ENCODE measurements at regions not wholly inside any gene's neighbourhood (a gene's known extent, or its start where the extent isn't known, plus 50 kb on each side); places are given as distances from the start of the nearest gene placed in this dataset.
A peak's percentile ranks its signal among the peaks of the same experiment; 100 is the strongest.

DNA sequence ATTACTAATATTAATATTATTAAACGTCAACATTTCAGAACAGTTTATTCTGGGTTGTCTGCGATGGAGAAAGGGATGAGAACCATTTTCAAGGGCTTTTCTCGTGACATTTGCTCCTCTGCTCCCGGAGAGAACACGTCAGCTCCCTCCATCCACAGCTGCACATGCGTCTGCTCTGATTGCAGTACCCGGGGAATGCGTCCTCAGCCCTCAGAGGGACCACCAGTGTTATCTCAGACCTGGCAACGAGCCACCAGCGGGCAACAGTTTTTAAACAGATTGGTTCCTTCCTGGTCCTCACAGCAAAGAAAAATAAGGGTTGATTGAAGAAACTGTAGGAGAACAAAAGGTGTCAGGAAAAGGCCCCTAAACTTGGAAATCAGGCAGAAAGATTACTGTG, 202.2 kb upstream of the ADAMTS9 start:
- no peak for DNase-seq (ENCODE audit: low read depth, low spot score)

DNA sequence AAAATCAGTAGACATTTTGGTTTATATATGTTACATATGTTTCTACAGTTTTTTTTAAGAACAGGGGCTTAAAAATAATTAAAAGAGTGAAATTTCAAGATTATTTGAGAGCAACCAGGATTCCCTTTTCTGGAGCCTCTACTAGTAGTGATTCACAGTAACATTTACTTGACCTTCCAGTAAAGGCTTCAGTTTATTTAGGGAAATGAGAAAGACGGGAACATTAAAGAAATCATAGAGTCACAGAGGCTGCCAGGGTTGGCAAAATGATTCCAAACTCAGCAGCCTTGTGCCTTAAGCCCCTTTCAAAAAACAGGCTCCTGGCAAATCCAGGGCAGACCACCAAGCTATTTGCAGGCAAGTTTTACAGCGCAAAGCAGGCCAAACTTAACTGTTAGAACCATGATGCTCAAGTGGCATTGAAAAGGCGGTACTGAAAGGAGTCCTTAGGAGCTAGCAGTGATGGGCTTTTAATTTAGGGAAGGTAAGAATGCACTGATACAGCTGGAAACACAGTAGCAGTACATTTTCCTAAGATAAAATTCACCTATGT, 201.1 kb upstream of the ADAMTS9 start:
- DNase-seq (ENCODE audit: low read depth, low spot score): no peak

DNA sequence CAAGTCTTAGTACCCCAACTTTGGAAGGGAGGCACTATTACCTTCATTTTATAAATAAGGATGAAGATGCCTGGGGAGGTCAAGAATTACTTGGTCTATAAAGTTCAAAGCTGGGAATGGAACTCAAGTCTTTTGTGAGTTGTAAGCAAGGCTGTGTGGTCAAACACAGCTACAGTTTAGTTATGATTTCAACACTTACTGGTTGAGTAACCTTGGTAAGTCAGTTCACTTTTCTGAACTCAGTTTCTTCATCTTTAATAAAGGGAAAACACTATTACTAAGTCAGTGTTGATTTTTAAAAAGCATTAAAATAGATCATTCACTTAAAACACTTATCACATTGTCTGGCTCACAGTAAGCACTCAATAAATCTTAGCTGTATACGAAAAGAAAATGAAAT, 200.4 kb upstream of the ADAMTS9 start:
- no peak for DNase-seq (ENCODE audit: low read depth, low spot score)

DNA sequence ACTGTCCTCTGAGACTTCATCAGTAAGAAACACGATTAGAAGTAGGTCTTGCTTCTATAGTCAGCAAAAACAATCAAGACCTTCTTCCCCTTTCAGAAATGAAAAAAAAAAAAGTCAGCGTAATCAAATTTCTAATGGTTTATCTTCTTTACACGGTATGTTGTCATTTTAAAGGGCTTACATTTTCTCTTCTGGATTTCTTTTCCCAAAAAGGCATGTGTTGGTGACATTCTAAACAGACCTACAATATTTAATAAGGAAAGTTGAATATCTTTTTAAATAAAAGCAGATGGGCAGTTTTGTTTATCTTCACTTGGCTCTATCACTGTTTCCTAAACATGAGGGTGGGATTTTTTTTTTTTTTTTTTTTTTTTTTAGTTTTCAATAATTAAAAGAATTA, 197.3 kb upstream of the ADAMTS9 start:
- no peak for DNase-seq (ENCODE audit: low read depth, low spot score)

DNA sequence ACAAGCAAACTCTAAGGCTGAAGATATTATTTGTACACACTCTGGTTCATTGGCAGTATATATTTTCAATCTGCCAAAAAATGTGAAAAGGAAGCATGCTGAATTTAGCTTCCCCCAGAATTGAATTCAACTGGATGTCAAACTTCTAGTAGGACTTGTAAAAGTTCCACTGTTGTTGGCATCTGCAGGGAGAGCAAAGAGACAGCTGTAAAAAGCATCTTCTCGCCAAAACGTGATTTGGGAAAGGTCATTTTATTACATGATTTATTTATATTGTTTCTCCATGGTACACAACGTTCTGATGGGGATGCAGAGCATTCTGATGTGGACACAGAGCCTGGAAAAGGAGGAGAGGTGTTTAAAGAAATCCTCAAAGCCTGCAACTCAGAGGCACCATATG, 196.7 kb upstream of the ADAMTS9 start:
- DNase-seq (ENCODE audit: low read depth, low spot score): no peak

DNA sequence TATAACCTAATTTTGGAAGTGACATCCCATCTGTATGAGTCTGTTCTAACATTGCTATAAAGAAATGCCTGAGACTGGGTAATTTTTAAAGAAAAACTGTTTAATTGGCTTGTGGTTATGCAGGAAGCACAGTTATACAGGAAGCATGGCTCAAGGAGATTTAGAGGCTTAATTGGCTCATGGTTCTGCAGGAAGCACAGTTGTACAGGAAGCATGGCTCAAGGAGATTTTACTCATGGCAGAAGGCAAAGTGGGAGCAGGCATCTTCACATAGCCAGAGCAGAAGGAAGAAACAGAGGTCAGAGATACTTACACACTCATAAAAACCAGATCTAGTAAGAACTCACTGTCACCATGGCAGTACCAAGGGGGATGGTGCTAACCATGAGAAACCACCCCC, 193.1 kb upstream of the ADAMTS9 start:
- no peak for DNase-seq (ENCODE audit: low read depth, low spot score)

DNA sequence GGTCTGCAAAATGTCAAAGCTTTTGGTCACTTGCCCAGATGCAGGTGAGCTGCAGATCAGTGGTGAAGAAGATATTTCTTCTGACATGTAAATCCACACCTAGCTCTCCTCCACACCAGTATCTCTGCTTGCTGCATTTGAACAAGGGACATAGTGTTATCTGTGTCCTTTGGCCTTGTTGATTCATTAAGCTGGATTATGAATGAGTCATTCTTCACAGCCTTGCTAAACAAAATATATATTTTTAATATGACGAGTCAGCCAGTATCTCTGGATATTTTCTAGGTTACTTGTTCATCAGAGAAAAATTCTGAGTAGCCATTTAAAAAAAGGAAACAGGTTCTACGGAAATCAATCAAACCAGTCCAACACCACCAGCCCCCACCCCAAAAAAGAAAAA, 190.6 kb upstream of the ADAMTS9 start:
- DNase-seq (ENCODE audit: low read depth, low spot score): no peak

DNA sequence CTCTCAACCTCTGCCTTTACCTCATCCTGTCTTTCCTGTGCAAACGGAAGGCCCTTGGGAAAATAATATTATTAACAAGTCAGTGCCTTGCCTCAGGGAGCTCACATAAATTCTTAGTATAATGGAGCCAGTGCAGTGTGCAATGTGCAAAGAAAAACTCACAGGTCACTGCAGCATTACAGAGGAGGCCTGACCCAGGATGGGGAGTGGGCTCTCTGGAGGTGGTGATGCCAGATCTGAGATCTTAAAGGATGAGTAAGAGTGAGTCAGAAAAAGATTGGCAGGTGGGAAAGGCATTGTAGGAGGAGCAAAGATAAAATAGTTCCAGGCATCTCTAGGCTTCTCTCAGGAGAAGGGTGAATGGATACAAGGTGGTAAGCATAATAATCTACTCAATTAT, 185.6 kb upstream of the ADAMTS9 start:
- DNase-seq (ENCODE audit: low read depth, low spot score): no peak

DNA sequence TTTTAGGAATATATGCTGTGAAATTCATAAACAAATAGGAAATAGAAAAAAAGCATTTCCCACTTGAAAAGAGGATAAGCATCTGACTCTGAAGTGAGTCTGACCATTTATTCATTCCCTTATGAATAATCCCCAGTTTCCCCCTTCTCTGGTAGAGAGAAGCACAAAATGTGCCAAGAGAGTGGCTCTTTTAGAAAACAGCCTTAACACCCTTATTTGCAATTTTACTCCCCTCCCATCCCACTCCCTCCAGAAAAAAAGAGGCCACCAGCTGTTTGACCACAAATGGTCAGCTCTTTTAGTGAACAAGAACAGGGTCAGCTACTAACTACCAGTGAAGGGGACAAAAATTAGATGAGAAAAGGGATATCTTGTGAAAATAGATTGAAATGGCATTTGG, 184.5 kb upstream of the ADAMTS9 start:
- DNase-seq (ENCODE audit: low read depth, low spot score): no peak

DNA sequence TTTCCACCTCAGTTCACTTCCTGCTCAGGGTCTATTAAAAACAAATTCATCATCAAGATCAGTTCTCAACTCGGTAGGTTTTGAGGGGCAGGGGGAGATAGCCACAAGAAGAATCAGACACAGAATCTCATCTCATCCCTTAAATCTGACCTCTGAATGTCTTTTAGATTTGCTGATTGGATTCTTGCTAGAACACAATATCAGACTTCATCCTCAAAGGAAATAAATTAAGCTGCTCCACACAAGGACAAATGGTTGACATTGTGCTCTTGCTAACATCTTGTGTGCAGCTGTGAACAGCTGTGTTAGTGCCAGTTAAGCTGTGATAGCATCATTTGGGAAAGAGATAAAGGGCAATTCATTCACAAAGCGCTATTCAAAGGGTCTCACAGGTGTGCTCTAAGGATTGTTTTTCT, 184.0 kb upstream of the ADAMTS9 start:
- DNase-seq (ENCODE audit: low read depth, low spot score): no peak

DNA sequence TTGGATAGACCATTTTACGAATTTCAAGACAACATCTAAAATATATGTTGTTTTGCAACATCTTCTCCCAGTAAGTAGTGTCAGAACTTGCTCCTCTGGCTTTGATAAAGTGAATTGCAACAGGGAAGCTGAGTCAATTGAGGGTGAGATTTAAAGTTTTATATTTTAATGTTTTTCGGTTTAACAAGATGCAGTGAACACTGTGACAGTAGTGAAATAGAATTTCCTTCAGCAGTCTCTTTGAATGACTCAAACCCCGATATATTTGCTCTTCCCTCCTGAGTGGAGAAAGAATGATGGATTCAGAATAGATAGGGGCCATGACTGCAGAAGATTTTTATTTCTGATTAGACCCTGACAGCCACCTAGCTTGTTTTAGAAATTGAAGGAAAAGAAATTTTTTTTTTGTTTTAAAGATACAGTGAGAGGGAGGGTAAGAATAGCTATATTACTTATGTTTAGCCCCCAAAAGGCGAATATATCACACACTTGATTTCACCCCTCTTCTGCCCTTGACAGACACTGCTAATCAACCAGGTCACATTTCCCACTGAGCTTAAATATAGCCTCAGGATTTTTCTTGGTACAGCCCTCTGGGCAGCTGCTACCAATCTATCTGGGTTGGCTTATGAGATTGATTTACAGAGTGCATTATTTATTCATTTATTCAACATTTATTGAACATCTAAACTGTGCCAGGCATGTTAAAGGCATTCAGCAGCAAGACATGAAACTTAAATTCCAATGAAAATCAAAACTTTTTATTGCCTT, 183.3 kb upstream of the ADAMTS9 start:
- DNase-seq (ENCODE audit: low read depth, low spot score): no peak

DNA sequence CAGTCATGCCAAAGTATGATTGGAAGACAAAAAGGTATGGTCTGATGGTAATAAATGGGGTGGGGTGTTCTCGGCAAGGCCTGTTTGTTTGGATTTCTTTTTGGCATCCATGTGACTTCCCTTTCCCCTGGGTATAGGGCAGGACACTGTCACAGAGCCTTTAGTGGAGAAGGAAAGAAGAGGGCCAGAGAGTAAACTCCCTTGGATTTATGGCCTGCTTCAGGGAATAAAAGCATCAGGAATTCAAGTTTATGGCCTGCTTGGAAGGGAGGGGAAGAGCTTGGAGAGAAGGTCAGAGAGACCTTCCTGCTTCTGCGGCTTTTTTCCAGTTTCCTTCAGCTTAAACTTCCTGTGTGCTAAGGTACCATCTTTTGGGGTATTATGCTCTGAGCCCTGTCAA, 179.4 kb upstream of the ADAMTS9 start:
- DNase-seq (ENCODE audit: low read depth, low spot score): no peak

DNA sequence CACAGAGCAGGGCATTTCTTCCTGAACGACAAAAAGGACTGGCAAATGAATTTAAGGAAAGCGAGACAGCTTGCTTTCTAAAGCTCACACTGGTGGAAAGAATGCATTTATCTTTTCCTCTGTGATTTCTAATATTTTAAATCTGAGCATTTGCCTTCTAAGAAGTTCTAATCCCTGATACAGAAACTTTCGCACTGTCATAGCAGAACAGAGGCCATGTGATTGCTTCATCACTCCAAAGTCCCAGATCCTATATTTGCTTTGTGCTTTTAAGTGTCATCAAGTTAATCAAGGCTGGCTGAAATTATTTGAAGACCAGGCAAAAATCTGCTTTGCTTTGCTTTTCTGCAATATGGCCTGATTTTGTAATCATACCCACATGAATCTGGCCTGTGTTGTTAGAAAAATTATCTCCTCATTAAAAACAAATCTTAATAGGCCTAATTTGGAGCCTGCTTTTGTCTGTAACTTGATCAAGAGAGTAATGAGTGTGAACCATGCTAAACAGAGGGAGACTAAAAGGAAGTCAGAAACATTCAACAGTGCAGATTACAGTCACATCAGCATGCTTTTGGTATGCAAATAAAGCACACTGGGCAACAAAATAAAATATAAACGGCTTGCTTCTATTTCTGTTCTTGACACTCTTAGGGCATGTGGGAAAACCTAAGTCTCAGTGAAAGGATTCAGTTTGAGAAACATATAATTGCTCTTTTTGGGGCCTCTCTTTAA, 178.2 kb upstream of the ADAMTS9 start:
- DNase-seq (ENCODE audit: low read depth, low spot score): no peak

DNA sequence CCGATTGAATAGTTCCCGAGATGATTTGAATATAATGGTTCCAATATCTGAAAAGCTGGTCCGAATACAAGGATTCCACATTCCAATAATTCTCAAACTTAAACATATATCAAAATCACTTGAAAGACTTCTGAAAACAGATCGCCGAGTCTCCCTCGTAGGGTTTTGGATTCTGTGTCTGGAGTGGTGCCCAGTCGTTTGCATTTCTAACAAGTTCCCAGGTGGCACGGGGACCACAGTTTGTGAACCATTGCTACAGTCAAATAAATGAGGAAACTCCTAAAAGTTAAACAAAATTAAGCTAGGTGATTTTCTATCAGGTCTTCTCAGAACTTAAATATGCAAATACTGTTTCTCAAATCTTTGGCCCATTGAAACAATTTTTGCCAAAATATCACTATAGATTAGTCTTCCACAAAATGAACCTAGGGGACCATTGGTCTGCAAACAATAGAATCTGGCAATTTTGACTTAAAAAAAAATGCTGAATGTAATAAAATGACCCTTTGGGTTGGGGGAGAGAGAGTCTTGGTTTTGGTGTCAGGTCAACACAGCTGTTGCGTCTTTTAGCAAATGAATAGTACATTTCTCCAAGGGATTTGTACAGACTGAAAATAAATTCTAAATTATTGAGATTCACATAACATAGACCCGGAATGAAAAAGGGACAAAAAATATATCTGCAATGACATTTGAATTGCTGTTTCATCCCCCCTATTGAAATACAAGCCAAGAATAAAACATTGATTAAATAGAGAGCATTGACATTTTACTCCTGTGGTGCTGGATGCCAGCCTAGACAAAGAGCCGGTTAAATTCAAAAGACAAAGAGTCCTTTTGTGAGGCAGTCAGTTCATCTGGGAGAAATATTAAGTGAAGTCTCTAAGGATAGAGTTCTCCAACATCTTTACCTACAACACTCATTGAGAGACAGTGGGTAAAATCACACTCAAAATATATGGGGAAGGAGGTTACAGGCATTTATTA, 175.7 kb upstream of the ADAMTS9 start:
- DNase-seq (ENCODE audit: low read depth, low spot score): no peak

DNA sequence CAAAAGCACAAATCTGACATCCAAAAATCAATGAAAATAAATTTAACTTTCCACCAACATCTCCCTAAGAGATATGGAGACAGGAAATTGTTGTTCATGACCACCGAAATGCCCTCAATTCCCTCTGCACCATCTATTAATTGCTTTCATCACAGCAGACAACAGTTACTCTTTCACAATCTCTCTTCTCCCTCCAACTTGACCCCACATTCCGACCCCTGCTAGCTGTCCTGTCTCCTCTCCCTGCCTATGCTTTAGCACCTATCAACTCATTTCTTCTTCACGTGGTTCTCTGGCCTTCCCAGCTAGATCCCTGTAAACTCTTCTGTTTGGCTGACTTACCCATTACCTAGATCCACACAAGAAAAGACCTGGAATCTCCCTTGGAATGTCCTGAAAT, 173.9 kb upstream of the ADAMTS9 start:
- DNase-seq (ENCODE audit: low read depth, low spot score): no peak

DNA sequence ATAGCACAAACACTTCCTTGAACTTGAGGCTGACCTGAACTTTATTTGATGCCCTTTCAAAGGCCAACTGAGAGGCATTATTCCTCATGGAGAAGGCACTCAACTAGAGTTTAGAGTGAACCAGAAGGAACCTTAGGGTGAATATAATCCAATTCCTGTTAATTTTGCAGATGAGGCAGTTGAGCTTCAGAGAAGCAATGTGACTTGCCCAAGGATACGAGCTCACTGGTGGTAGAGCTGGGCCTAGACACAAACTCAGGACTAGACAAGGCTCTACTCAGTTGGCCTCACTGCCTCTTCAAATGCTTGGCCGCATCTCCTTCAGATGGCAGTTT, 172.7 kb upstream of the ADAMTS9 start:
- DNase-seq (ENCODE audit: low read depth, low spot score): no peak

DNA sequence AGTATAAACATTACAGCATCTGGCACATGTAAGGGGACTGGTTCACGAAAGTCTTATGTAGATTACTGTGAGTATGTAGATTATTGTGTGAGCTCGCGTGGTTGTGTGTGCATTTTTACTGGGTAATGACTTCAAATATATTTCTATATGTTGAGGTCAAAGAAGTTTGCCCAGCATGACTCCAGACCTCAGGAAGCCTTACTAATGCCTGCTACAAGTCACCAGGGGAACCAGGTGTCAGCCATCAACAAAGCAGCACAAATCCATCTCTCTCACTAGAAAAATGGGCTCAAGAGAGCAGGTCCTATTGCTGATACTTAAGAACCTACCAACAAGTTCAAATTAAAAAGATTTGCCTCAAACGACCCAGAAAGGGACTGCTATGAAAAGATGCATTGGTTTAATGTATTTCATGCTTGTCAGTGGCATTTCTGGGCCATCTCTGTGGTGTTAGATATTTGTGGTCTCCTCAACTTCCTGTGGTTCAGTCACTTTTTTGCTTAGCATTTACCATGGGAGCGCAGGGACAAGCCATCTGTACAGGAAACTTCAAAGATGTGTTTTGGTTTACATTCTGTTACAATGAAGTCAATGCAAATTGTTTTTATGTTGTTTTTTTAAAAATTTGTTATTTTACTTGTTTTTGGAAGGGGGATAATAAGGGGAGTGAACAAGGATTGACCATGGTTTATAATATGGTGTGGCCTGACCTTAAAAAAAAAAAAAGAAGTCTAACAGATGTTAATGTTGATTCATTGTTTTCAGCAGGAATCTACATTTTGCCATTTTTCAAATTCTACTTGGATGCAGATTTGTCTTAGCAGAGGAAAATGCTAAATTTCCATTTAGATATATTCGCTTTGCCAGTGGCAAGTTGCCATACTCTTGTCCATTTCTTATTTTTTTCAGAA, 172.1 kb upstream of the ADAMTS9 start:
- DNase-seq (ENCODE audit: low read depth, low spot score): peak; percentile 18

DNA sequence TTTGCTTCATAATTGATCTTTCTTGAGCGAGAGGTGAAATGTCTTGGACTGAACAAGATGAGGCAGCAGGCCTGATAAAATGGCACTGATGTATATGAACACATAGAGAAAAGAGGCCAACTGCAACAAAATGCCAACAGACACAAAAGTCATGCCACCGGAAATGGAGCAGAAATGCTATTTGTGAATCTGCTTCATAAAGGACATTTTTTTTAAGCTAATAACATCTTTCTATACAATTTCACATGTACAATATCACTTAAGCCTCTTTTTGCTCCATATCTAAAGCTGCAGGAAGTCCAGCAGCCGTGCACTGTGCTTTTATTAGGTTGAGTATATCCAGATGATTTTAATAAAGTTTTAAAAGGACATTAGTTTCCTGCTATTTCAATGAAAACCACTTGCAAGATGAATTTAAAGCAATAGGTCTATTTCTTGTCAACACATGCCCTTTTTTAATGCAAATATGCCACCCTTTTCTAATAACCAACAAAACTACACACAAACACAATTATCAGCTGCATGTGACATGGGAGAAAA, 169.2 kb upstream of the ADAMTS9 start:
- no peak for DNase-seq (ENCODE audit: low read depth, low spot score)

DNA sequence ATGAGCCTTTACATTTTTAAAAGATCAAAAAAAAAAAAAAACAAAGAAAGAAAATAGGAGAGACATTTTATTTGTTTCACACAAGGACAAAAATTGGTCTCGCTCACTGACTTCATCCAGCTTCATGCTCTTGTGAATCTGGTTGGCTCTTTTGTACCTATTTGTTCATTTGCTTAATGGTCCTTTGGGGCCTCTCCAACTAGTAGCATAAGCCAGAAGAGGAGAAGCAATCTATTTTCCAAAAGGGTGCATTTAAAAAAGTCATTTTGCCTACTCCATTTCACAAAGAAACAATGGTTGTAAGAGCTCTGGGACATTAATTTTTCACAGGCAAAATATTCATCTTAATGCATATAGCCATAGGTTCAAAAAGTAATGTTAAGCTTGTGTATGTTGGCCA, 168.3 kb upstream of the ADAMTS9 start:
- DNase-seq (ENCODE audit: low read depth, low spot score): no peak

DNA sequence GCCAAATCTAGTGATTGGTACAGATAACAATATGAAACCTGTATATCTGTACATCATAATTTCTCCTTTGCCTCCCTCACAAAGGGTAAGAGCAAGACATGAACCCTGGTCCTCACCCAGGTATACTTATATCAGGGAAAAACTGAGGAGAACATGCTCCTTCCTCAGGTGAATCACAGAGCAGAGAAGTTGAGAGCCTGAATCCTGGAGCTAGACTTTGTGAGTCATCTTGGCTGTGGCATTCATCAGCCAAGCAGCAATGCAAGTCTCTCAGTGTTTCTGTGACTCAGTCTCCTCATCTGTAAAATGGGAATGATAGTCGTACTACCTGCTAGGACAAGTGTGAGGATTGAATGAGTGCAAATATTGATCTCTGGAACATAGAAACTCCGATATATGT, 165.7 kb upstream of the ADAMTS9 start:
- no peak for DNase-seq (ENCODE audit: low read depth, low spot score)

DNA sequence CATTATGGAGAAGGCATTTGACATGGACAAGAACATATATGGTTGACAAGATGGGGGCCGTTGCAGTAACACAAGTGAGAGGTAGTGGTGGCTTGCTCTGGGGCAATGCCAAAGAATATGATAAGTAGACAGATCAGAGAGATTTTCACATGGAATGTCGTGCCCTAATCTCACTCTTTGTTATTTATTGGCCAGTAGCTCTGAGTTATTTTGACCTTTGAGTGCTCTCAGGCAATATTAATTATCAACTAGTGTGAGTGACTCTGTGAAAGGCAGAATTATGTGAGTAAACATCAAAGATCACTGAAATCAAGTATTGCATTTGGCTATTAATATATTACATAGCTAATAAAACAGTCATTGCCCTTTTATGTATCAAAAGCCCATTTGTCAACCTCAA, 164.9 kb upstream of the ADAMTS9 start:
- DNase-seq (ENCODE audit: low read depth, low spot score): no peak
